ENCODE measurements at regions not wholly inside any gene's neighbourhood (a gene's known extent, or its start where the extent isn't known, plus 50 kb on each side); places are given as distances from the start of the nearest gene placed in this dataset.
"Not testable (repeated sequence)": the region's sequence is repeated elsewhere in the genome, so short reads cannot be mapped to it uniquely, and the experiment has no call there.

DNA sequence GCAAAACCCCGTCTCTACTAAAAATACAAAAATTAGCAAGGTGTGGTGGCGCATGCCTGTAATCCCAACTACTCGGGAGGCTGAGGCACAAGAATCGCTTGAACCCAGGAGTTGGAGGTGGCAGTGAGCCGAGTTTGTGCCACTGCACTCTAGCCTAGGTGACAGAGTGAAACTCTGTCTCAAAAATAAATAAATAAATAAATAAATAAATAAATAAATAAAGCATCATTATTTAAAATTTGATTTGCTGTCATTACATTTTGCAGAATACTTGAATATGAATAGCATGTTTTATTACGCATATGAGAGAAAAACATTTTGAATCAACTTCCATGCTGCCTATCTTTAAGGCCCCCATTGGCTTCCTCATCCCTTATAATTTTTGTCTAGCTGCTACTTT lies 53.4 kb upstream of the MED14 start:
- DNase-seq = not testable (repeated sequence)

DNA sequence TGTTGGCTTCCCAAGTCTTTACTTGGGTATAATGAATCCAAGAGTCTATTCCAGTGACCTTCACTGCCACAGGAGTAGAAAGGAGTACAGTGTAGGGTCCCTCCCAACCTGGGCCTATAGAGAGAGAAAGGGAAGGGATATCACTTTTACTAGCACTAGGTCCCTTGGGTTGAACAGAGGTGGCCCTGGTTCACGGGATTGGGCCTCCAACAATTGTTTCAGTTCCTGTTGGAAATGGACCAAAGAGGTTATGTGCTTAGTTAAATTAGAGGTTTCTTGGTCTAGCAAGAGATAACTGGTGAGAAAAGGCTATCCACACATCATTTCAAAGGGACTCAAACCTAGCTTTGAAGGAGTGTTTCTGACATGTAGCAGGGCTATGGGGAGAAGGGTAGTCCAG lies 57.1 kb upstream of the MED14 start:
- no peak for DNase-seq

GRCh38 chrX:40794829-40795130 lies 59.4 kb upstream of the MED14 start:
- not testable (repeated sequence) for DNase-seq

DNA sequence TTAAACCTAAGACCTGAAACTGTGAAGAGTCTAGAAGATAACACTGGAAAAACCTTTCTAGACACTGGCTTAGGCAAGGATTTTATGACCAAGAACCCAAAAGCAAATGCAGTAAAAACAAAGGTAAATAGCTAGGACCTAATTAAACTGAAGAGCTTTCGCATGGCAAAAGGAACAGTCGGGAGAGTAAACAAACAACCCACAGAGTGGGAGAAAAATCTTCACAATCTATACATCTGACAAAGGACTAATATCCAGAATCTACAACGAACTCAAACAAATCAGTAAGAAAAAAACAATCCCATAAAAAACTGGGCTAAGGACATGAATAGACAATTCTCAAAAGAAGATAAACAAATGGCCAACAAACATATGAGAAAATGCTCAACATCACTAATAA lies 64.4 kb upstream of the MED14 start:
- not testable (repeated sequence) for DNase-seq

DNA sequence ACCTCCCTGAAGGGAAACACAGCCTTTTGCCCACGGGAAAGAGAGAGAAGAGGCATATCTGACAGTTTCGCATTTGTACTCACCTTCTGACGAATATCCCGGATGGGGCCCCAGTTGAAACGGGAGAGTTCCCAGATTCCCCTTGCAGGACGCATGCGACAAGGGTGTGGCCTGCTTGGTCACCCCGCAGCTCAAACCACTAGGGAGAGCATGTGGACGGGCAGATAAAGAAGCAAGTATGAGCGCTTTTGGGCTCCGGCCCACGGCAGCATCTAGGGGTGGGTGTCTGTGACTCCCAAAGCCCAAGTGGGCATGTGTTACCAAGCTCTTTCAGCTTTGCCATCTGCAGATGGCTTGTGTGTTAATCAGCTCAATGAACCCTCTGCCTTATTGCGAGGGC lies 70.1 kb upstream of the MED14 start:
- no peak for DNase-seq

- no peak for DNase-seq
Observed at GRCh38 chrX:40806513-40807220, 71.3 kb upstream of the MED14 start.

- no peak for DNase-seq
Observed at GRCh38 chrX:40807384-40807783, 72.0 kb upstream of the MED14 start.

- DNase-seq = no peak
Observed at GRCh38 chrX:40808203-40808602, 72.9 kb upstream of the MED14 start.

DNA sequence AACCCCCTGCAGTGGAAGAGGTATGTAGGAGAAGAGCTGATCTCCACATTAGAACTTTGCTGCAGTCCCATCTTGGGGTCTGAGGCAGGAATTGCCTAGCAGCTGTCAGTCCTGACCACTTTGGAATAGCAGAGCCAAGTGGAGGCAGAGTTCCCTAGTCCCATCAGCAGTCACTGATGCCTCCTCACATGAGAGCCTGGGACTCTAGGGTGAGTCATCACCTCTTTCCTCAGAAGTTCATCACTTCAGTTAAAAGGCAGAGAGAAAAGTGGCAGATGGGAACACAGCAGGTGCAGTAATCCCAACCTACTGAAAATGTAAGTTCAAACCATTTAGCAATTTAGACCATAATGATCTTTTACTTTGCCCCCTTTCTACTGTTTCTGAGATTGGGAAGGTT lies 73.9 kb upstream of the MED14 start:
- DNase-seq = no peak

- not testable (repeated sequence) for DNase-seq
Observed at GRCh38 chrX:40815045-40815444, 79.7 kb upstream of the MED14 start.

DNA sequence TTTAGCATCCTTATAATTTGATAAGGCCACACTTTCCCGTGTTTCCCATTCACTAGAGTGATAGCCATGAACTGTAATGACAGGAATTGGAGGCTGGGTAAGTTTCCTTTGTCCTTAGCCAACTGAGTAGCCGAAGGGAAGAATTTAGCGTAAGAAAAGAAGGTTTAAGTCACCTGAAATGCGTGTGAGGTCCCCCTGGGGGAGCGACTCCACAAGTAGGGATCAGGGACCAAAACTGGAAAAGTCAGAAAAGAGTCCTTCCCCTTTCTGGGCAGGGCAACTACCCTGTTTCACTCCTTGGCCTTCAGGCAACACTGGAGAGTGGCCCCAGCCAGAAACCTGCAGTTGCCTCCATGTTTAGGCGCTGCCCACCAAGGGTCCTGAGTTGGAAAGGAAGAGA lies 81.6 kb upstream of the MED14 start:
- DNase-seq = no peak

GRCh38 chrX:40818236-40818635 lies 82.9 kb upstream of the MED14 start:
- DNase-seq = no peak

- DNase-seq = no peak
Observed at GRCh38 chrX:40821780-40822179, 86.4 kb upstream of the MED14 start.

GRCh38 chrX:40827331-40827730 lies 92.0 kb upstream of the MED14 start:
- no peak for DNase-seq

- no peak for DNase-seq
Observed at GRCh38 chrX:40831750-40832149, 96.4 kb upstream of the MED14 start.

DNA sequence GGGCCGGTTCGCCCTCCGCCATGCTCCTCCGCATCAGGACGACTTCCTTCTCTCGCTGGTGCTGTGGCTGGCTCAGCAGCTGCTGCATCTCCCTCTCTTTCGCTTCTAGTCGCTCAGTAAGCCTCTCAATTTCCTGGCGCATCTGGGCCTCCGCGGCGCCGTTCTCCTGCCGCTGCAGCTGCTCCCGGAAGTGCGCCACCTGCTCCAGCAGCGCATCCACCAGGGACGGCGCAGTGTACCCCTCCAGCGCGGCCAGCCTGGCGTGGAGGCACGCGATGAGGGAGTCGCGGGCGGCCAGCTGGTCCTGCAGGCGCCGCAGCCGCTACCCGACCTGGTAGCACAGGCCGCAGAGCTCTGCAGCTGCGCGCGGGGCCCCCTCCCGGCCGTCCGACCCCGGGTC lies 97.4 kb upstream of the MED14 start:
- DNase-seq = no peak

DNA sequence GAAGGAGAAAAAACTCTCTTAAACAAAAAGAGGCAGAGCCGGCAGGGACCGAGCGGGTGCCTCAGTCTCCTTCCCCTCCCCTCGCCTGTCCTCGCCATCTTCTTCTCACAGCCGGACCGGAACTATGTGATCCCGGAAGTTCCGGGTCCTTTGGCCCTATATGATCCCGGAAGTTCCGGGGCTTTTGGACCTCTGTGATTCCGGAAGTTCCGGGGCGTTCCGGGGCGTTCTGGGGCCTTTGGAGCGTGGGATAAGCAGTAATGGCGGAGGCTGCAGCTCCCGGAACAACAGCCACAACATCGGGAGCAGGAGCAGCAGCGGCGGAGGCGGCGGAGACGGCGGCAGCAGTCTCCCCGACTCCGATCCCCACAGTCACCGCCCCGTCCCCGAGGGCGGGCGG lies 98.9 kb upstream of the MED14 start:
- DNase-seq = no peak

GRCh38 chrX:40835526-40835925 lies 100.2 kb upstream of the MED14 start:
- DNase-seq = no peak

DNA sequence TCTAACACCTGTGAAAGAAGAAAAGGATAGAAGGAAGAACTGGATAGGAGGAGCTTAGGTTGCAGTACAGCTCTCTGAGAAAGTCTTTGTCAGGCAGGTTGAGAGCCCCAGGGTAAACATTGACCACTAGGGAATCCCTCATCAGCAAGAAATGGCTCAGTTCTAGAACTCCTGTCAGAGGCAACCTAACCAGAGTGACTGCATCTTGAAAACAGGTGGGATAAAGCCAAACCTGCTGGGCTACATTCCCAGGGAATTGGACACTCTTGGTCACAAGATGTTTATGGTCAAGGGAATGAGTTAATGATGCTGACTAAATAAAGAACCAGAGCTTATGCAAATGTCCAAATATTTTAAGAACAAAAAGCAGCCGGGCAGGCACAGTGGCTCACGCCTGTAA lies 108.3 kb upstream of the MED14 start:
- DNase-seq = no peak

GRCh38 chrX:40844471-40844870 lies 109.1 kb upstream of the MED14 start:
- no peak for DNase-seq

DNA sequence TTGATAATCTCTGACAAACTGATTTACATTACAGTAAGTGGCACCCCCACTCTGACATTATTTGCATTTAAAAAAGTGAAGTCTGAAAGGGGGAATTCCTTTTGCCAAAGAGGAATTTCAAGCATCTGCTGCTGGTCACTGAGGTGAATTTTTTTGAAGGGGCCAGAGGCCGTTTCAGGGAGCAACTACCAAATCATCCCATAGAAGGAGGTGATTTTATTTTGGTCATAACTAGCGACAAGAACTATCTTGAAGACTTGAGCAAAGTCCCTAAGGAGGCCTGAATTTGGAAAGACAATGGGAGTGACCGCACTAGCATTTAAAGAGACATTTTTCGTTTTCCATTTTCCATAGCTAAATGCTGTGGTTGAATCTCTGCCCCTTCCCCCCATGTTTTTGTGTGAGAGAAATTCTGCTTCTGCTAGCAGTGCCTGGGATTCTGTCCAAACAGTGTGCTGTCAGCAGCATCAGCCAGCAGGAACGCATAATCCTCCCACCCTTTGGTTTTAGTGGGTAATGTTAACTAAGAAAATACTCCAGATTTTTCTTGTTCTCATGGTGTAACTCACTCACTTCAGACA lies 110.1 kb upstream of the MED14 start:
- DNase-seq = no peak

GRCh38 chrX:40849906-40850823 lies 114.8 kb upstream of the MED14 start:
- no peak for DNase-seq

DNA sequence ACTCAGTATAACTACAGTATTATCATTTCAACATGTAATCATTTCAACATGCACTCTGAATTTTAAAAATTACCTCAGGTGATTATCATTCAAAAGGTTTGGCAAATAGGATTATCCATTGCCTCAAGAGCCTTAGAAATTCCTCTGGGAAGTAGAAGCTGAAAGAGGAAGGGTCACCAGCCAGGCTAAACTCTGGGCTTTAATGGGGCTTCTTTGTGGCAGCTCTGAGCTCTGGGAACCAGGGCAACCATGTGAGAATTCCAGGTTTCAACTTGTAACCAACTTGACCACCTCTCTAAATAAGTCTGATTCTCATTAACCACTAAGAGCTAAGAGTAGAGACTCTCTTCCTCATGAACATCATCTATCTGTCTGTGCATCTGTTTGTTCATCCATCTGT lies 117.2 kb upstream of the MED14 start:
- no peak for DNase-seq
